ENCODE measurements at regions not wholly inside any gene's neighbourhood (a gene's known extent, or its start where the extent isn't known, plus 50 kb on each side); places are given as distances from the start of the nearest gene placed in this dataset.

GRCh38 chr13:94968757-94969086 lies 256.4 kb upstream of the SOX21 start:
- DNase-seq (ENCODE audit: low read depth, low spot score) = no peak

DNA sequence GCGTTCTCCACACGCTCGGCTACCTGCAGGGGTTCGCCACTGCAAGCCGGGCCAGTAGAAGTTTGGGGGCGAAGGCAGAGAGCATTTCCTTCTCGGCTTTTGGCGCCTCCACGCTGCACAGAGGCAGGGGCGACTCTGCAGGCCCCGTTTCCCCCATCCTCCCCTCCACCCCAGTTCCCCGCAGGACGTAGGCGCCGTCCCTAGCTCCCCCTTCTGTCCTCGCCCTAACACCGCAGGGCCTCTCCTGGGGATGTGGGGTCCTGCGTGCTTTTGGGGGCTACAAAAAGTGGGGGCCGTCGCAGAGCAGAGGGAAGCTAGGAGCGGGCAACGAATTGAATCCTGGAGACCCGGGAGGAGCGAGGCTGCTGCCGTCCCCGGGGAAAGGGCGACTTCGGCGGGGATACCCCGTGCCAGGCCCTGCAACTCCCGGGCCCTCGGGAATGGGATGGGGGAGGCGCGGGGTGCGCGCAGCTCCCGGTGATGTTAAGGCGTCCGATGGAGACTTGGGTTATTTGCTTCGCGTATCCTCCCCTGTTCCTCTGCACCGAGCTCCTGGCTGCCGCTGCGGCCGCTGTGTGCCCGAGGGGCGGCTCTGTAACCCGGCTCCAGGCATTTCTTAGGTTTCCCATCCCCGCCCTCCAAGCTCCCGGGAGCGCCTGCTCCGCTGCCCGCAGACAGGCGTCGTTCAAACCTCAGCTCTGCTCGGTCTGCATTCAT lies 255.9 kb upstream of the SOX21 start:
- DNase-seq (ENCODE audit: low read depth, low spot score) = peak; percentile 73

GRCh38 chr13:94967183-94968039 lies 255.1 kb upstream of the SOX21 start:
- peak; percentile 70 for DNase-seq (ENCODE audit: low read depth, low spot score)

DNA sequence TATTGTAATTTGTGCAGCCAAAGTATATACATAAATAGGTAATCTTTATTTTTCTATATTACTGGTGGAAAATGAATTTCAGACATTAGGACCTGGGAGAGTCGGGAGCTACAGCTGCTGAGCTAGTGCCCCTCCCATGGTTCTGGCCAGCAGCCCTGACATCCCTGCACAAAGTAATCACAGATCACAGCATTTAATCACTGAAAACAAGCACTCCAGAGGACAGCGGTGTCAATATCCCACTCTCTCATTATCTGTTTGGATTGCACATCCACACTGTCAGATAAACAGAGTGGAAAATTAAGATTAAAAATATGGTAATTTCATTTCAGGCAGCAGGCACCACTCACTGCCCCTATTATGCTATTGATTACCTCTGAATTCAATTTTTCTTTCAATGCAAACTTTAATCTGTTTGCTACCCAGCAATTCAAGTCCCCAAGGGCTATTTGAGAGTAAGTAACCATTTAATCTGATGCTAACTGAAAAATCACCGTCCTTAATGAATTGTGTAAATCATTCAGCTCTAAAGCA lies 254.1 kb upstream of the SOX21 start:
- DNase-seq (ENCODE audit: low read depth, low spot score) = no peak

- DNase-seq (ENCODE audit: low read depth, low spot score) = peak; percentile 43
These were observed 247.3 kb upstream of the SOX21 start for GRCh38 chr13:94959626-94960025.

- no peak for DNase-seq (ENCODE audit: low read depth, low spot score)
These were observed 244.2 kb upstream of the SOX21 start for GRCh38 chr13:94956417-94957110.

DNA sequence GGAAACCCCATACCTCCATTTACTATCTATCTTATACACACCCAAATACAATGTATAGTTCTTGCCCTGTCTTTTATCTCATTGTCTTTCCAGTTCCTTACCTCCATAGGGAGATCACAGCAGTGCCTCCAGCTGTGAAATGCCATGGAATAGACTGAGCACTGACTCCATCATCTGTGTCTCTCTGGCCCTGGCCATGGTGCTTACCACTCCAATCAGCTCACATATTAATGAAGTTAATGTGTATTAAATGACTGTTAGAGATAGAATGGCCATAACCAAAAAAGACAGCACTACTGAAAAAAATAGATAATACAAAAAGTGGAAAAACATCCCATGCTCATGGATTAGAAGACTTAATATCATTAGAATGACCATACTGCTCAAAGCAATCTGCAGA lies 240.4 kb upstream of the SOX21 start:
- no peak for DNase-seq (ENCODE audit: low read depth, low spot score)

DNA sequence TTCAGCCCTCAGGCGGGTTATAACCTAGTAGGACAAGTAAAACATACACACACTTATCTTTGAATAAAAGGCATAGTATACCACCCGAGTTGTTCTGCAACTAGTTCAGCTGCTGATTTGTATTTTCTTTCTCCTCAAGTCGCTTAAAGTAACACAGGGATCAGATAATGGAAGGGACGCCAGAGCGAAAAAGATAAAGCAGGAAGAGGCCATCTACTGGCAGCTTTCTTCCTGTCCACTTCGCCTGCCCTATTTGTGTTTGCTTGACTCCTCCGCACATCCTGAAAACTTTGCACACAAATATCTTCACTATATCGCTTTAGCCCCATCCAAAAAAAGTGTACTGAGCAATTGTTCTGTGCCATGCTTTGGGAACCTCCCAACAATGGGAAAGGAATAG lies 238.0 kb upstream of the SOX21 start:
- no peak for DNase-seq (ENCODE audit: low read depth, low spot score)

- peak; percentile 85 for DNase-seq (ENCODE audit: low read depth, low spot score)
These were observed 235.6 kb upstream of the SOX21 start for GRCh38 chr13:94947965-94948371.

DNA sequence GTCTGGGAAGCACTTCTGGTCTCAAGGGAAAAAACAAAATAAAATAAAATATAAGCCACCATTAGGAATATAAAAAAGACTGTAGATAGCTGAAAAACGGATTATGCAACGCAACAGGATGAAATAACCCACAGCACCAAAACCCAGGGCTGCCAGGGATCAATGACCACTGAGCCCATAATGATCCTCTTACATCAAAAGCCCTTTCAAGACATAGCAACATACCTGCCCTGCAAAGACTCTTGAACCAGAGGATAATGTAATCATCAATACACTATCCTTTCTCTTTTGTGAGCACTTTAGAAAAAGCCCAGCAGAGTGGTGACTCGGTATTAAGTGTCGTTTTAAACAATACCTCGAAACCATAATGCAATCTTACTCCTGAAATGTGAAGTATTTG lies 235.0 kb upstream of the SOX21 start:
- no peak for DNase-seq (ENCODE audit: low read depth, low spot score)

- DNase-seq (ENCODE audit: low read depth, low spot score) = no peak
These were observed 233.7 kb upstream of the SOX21 start for GRCh38 chr13:94946039-94946438.

- DNase-seq (ENCODE audit: low read depth, low spot score) = no peak
These were observed 225.8 kb upstream of the SOX21 start for GRCh38 chr13:94938124-94938523.

DNA sequence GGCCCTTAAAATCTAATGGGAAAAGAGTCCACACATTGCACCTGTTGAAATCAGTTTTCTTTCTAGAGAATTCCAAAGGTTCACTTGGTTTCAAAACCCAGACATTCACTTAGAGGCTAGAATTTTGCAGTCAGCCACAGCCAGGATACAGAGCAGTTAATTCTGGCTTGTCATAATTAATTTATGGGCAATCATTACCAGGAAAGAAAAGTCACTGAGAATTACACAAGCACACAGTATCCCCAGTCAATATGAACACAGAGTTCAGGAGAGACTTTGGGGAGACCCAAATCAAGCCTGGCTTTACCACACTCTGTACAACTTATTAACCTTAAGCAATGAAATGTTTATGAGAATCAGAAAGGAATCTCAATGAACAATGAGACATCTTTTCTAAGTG lies 224.3 kb upstream of the SOX21 start:
- DNase-seq (ENCODE audit: low read depth, low spot score) = no peak

DNA sequence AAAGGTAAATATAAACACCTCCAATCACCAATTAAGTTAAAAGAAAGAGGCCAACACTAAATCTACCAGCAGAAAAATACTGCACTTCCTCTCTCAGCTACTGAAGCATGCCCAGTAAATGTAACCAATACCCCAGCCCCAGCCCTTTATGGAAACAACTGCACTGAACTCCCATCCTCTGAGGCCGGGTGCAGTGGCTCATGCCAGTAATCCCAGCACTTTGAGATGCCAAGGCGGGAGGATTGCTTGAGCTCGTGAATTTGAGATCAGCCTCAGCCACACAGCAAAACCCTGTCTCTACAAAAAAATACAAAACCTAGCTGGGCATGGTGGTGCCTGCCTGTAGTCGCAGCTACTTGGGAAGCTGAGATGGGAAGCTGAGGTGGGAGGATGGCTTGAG lies 221.6 kb upstream of the SOX21 start:
- no peak for DNase-seq (ENCODE audit: low read depth, low spot score)

- no peak for DNase-seq (ENCODE audit: low read depth, low spot score)
These were observed 220.9 kb upstream of the SOX21 start for GRCh38 chr13:94933230-94933751.

DNA sequence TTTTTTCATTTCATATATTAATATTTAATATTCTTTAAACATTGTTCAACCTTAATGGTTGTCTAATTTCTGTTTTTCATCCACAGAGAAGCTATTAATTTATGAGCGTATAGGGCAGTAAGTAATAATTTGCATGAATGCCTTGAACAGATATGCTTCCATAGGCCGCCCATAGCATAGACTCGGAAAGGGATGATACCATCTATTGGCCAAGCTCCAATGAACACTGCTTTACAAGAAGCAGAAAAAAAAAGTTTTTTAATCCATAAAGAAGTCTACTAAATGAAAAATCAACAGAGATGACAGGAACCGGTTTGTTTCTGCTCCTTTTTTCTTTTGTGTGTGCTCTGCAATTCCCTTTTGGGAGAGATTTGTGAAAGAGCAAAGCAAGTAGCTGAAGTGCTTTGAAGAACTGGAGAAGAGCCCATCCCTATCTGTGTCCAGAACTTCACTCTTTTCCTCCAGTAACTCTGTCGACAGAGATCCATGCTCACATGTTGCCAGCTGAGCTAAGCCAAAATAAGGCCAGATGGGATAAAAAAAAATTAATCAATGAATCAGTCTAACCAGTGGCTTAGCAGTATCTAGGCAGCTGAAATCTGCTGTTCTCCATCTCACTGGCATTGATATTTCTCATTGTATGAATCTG lies 215.9 kb upstream of the SOX21 start:
- DNase-seq (ENCODE audit: low read depth, low spot score) = no peak

GRCh38 chr13:94925263-94925662 lies 212.9 kb upstream of the SOX21 start:
- no peak for DNase-seq (ENCODE audit: low read depth, low spot score)

- DNase-seq (ENCODE audit: low read depth, low spot score) = no peak
These were observed 208.8 kb upstream of the SOX21 start for GRCh38 chr13:94921181-94921580.

GRCh38 chr13:94920578-94920977 lies 208.2 kb upstream of the SOX21 start:
- DNase-seq (ENCODE audit: low read depth, low spot score) = no peak

- DNase-seq (ENCODE audit: low read depth, low spot score) = peak; percentile 46
These were observed 205.5 kb upstream of the SOX21 start for GRCh38 chr13:94917824-94918223.

DNA sequence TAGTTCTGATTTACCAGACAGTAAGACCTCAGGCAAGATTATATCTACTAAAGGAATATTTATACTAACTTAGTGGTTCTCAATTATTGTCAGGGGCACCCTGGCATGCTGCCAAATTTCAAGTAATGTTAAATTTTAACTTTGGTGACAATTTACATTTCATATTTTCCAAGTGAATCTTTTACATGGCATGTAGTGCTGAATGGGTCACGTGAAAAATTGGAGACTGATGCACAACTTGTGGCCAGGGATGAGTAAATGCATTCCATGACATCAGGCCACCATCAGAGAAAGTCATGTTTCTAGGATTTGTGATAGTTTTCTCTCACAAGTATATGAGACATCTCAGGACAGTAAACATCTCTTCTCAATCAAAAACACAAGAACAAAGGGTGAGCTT lies 202.6 kb upstream of the SOX21 start:
- no peak for DNase-seq (ENCODE audit: low read depth, low spot score)

DNA sequence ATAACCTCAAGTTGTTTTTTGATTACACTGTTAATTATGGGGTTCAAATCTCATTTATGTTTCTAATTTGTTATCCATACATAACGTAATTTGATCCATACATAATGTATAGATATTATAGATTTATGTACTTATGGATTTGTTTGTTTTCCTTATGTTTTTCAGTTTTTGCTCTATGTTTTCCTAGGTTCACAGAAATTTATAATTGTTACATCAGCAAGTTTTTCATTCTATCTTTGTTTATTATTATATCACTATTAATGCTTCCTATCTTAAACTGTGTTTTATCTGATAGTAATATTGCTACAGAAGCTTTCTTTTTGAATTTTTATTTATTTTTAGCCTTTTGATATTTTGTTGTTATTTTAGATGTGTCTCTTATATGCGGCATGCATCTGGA lies 194.3 kb upstream of the SOX21 start:
- DNase-seq (ENCODE audit: low read depth, low spot score) = no peak
